ENCODE measurements at regions not wholly inside any gene's neighbourhood (a gene's known extent, or its start where the extent isn't known, plus 50 kb on each side); places are given as distances from the start of the nearest gene placed in this dataset.
"Not testable (repeated sequence)": the region's sequence is repeated elsewhere in the genome, so short reads cannot be mapped to it uniquely, and the experiment has no call there.

DNA sequence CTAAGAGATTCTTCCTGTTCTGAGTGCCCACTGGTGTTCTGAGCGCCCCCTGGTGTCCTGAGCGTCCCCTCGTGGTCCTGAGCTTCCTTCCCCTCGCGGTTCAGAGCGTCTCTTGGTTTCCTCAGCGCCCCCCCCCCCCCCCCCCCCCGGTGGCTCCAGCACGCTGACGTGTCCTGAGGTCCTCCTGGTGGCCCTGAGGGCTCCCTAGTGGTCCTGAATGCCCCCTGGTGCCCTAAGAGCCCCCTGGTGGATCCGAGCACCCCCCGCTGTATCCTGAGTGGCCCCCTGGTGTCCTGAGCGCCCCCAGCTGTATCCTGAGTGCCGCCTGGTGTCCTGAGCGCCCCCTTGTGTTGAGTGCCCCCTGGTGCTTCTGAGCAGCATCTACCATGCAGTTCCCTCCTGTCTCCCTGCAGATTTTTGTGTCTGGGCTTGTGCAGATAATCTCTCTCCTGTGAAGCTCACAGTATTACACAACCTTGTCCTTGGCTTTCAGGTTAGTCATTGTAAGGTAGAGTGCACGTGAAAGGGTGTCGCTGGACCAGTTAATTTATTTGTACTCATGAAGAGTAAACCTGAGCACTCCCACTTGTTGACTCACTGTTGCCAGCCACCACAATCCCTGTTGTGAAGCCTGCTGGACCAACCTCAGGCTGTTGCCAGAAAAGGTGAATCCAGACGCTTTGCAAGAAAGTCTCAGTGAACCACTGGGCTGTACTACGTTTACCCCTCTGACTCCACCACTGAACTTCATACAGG lies 1168.4 kb downstream of the TMEM121 start:
- peak; percentile 33 to 38 (median 36) for DNase-seq (ENCODE audit: low read depth in 3 of 3)

DNA sequence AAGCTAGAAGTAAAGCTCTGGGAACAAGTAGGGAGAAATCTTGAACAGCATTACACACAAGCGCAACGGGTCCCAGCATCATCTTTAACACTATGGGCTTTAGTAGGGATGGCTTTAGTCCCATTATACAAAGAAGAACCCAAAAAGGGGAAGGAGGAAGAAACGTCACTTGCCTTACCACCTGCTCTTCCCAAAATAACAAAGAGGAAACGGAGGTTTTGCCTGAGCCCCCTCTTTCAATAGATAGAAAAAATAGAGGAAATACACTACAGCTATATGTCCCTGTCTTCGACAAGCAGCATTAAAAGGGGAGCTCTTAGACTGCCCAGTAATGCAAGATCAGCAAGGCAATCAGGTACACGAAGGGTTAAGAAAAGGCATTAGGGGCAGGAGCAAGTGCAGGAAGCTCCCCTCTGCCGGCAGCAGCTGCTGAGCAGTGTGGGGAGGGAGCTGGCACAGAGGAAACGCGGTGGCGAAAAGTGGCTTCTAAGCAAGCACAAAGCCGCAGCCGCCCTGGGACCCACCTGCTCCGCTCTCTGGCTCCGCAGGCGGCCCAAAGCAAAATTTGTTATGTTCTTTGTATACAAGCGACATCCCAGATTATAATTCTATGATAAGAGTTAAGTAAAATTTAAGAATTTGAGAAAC lies 1172.4 kb downstream of the TMEM121 start:
- DNase-seq (ENCODE audit: low read depth in 3 of 3) = not testable (repeated sequence)

DNA sequence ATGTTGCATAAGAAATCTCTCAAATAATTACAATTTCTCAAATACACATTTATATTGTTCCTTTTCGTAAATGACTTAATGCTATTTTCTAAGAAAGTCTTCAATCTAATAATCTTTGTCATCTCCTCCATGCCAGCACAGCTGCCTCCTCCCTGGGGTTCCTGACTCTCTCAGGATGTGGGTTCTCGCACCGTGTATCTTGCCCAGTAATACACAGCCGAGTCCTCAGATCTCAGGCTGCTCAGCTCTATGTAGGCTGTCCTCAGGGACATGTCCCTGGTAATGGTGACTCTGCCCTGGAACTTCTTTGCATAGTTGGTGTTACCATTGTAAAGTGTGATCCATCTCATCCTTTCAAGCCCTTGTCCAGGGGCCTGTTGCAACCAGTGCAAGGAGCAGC lies 1177.3 kb downstream of the TMEM121 start:
- DNase-seq (ENCODE audit: low read depth in 3 of 3) = not testable (repeated sequence)

DNA sequence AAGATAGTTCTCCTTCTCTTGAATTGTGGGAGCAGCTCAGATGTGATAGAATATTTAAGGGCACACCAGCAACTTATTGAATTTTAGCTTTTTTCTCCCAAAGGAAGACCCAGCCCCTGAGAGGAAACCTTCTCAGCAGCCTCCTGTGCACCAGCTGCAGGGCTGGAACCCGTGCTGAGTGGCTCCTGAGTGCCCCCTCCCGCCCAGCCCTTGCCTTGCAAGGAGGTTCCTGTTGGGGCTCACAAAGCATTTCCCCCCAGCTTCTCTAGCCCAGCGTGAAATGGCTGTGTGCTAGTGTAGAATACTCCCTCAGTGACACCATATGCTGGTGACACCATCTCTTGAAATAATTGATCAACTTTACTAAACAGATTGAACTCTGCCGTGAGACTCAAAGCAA lies 1180.1 kb downstream of the TMEM121 start:
- not testable (repeated sequence) for DNase-seq (ENCODE audit: low read depth in 3 of 3)

DNA sequence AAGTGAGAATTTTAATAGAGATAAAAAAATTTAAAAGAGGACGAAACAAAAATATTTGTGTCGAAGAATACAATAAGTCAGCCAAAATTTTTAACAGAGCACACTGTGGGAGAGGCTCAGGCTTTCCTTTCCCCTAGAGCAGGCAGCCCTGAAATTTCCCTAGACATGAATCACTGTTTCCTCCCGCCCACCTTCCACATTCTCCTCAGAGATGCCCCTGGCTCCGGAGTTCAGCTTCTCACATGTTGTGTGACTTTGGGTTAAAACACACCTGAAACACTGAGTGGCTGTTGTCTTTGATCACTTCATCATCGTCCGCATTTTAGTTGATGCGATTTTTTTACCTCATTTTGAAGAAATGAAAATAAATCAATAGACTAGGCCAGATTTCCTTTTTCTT lies 1183.8 kb downstream of the TMEM121 start:
- DNase-seq (ENCODE audit: low read depth in 3 of 3) = not testable (repeated sequence)

DNA sequence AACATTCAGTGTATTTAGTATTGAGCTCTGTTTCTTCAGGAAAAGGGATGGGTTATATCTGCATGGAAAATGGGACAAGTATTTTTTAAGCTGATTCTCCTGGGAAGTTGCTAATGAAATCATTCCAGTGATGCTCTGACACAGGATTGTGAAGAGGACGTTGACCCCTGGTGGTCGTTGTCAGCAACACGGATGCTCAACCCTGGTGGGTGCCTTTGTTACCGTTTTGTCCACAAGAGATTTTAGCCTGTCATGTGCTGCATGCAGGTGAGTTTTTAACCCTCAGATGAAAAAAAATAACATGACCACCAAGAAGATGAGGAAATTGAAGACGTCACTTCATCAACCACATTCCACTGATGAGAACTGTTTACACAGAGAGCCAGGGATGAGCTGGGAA lies 1186.1 kb downstream of the TMEM121 start:
- DNase-seq (ENCODE audit: low read depth in 3 of 3) = not testable (repeated sequence)

DNA sequence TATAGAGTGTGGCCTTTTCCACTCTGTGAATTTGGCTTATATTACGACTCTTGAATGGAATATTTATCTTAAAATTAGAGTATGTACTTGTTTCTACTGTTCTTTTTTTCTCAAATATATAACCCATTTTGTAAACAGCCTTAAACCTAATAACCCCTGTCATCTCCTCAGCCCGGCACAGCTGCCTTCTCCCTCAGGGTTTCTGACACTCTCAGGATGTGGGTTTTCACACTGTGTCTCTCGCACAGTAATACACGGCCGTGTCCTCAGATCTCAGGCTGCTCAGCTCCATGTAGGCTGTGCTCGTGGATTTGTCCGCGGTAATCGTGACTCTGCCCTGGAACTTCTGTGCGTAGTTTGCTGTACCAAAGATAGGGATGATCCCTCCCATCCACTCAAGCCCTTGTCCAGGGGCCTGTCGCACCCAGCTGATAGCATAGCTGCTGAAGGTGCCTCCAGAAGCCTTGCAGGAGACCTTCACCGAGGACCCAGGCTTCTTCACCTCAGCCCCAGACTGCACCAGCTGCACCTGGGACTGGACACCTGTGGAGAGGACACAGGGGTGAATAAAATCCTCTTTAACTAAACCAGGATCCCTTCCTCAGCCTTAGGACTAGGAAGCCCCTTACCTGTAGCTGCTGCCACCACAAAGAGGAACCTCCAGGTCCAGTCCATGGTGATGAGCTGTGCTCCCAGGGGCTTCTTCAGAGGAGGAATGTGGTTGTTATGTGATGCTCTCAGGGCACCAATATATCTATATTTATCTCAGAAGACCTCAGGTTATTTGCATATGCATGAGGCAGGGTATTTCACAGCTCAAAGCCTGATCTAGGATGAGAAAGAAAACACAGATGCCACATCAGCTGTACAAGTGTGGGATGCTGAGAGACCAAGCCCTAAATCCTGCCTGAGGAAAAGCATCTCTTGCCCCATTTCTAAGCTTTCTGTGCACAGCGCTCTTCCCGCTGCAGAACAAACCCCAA lies 1188.4 kb downstream of the TMEM121 start:
- not testable (repeated sequence) for DNase-seq (ENCODE audit: low read depth in 3 of 3)

DNA sequence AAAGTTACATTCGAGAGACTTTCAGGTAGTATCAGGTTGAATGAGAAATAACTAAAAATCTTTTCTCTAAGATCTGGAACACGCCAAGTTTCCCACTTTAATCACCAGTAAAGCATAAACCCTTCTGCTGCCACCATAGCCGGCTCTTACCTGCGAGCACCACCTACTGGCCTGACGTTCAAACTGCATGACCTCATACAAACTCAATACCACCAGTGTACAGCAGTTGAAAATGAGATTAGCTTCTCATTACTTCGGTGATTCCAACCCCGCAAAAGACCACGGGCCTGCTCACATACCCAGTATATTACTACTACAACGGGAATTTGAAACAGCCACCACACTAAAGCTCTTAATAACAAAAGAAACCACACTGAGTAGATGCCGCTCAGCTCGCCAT lies 1191.2 kb downstream of the TMEM121 start:
- not testable (repeated sequence) for DNase-seq (ENCODE audit: low read depth in 3 of 3)

DNA sequence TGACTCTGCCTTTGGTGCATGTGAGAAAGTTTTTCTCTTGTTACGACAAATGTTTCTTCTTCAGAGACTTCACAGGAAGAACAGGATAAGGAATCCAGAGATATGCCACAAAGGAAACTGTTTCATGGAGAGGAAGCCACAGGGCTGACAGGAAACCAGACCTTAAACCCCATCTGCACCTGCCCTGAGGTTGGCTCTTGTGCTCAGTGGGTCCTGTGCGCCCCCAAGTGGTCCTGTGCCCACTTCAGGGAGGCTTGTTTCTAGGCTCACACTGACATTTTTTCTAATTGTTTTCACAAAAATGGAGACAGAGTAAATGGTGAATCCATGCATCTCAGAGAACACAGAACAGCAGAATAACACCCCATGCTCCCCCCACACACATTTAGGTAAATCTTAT lies 1193.5 kb downstream of the TMEM121 start:
- not testable (repeated sequence) for DNase-seq (ENCODE audit: low read depth in 3 of 3)

DNA sequence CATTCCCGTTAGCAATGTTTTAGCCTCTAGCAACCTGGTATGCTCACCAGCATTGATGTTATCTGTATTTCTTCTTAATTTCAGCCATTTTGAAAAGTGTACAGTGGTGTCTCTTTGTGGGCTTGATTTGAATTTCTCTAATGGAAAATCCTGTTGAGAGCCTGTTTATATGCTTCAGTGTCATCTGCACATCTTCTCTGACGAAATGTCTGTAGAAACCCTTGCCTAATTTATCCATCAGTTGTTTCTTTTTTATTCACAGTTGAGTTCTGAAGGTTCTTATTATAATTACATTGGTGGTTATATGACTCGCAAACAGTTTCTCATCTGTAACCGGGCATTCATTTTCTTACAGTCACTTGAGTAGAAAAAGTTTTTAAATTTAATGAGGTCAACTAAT lies 1195.5 kb downstream of the TMEM121 start:
- DNase-seq (ENCODE audit: low read depth in 3 of 3) = not testable (repeated sequence)

DNA sequence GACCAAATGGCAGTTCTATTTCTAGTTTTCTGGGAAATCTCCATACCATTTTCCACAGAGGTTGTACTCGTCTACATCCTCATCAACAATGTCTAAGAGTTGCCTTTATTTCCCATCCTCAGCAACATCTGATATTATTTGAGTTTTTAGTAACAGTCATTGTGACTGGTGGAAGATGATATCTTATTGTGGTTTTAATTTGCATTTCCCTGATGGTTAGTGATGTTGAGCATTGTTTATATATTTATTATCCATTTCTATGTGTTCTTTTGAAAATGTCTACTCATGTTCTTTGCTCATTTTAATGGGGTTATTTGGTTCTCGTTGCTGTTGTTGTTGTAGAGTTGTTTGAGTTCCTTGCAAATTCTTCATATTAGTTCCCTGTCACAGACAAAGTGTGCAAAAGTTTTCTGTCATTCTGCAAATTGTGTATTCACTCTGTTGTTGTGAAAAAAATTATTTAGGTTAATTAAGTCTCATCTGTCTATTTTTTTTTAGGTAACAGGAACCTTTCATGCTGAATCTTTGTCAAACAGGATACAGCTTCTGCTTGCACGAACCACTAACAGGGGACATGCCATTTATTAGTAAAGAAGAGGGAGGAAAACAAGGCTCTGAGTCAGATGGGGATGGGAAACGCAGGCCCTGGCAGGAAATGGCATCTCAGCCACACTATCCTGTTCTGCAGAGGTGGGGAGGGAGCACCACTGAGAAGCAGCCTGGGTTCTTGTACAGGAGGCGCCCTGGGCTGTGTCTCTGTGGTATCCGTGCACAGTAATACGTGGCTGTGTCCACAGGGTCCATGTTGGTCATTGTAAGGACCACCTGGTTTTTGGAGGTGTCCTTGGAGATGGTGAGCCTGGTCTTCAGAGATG lies 1196.7 kb downstream of the TMEM121 start:
- DNase-seq (ENCODE audit: low read depth in 3 of 3) = not testable (repeated sequence)

DNA sequence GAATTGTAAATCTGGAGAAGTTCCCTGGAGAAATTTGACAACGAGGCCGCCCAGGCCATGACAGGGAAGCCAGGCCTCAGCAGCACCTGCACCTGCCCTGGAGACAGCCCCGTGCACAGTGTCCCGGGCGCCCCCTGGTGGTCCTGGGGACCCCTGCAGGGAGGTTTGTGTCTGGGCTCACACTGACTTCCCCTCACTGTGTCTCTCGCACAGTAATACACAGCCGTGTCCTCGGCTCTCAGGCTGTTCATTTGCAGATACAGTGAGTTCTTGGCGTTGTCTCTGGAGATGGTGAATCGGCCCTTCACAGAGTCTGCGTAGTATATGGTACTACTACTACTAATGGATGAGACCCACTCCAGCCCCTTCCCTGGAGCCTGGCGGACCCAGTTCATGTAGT lies 1201.6 kb downstream of the TMEM121 start:
- DNase-seq (ENCODE audit: low read depth in 3 of 3) = not testable (repeated sequence)

DNA sequence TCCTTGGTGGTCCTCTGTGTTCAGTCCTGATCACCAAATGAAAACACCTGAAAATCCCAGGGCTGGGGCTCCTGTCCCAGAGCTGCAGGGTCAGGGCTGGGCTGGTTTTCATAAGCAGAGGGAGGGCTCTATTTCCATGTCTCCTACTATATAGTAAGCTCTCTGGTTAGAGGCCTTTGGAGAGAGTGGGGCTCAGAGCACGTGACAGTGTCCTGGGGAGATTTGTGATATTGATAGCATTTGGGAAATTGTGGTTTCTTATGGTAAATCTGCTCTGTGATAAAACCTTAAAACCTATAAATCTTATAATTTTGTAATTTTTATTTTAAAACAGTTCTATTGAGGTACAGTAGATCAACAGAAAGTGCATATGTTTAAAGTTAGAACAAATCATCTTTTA lies 1202.2 kb downstream of the TMEM121 start:
- DNase-seq (ENCODE audit: low read depth in 3 of 3) = no peak

DNA sequence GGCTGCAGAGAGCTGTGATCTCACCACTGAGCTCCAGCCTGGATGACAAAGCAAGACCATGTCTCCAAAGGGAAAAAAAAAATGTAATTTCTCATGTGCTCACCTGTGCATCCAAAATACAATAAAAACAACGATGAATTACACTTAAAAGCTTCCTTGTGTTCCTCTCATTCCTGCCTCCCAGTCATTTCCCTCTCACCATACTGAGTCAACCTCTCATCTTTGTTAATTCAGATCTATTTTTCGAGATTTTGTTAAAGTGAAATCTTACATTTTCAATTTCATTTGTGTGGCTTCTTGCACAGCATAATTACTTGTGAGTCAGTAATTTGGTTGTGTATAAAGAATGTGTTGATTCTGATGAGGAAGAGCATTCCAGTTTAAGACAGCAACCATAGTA lies 1203.2 kb downstream of the TMEM121 start:
- DNase-seq (ENCODE audit: low read depth in 3 of 3) = no peak

DNA sequence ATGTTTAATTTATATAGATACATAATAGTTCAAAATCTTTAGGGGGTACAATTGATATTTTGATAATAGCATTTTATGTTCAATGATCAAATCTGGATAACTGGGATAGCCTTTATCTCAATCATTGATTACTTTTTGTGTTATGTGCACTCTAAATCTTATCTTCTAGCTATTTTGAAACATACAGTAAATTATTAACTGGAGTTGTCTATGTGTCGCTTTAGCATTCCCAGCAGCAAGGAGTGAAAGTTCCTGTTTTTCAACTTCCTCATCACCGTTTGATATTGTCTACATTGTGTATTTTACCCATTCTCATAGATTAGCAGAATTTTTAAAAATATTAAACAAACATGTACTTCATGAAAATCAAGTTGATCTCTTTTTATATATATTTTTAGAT lies 1207.4 kb downstream of the TMEM121 start:
- DNase-seq (ENCODE audit: low read depth in 3 of 3) = no peak

DNA sequence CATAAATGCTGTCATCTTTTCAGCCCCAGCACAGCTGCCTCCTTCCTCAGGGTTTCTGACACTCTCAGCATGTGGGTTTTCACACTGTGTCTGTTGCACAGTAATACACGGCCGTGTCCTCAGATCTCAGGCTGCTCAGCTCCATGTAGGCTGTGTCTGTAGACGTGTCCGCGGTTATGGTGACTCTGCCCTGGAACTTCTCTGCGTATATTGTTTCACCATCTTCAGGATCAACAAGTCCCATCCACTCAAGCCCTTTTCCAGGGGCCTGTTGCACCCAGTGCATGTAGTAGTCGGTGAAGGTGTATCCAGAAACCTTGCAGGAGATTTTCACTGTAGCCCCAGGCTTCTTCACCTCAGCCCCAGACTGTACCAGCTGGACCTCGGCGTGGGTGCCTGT lies 1210.6 kb downstream of the TMEM121 start:
- DNase-seq (ENCODE audit: low read depth in 3 of 3) = no peak

DNA sequence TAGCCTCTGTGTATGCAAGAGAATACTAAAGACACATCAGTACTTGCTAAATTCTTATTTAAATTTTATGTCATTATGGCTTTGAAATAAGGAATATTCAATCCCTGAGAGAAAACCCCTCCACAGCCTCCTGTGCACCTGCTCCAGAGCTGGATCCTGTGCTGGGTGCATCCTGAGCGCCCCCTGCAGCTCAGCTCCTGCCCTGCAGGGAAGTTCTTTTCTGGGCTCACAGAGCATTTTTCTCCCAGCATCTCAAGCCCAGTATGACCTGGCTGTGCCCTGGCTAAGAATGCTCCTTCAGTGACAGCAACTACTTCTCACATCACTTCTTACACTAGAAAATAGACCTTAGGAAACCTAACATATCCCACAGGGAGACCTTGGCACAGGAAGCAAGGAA lies 1211.7 kb downstream of the TMEM121 start:
- DNase-seq (ENCODE audit: low read depth in 3 of 3) = peak in 1 of 3 donors; percentile 20

DNA sequence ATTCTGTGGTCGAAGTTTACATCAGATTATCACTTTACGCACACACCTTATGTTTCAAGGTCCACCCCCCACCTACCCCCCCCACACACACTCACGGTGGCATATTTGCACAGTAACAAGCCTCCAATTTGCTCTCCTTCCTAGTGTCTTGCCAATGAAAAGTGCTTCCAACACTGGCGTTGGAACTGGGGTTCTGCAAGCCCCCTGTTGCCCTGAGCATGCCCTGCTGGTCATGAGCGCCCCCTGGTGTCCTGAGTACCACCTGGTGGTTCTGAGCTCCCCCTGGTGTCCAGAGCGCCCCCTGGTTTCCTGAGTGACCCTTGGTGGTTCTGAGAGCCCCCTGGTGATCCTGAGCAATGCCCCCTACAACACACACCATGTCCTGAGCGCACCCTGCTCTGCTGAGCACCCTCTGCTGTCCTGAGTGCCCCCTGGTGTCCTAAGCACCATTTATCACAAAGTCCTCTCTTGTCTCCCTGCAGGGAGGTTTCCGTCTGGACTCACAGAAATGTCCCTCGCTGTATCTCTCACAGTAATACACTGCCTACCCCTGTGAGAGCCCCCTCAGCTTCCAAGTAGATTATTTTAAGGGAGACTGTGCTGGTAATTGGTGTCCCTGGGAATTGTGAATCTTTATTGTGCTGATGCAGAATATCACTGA lies 1212.3 kb downstream of the TMEM121 start:
- DNase-seq (ENCODE audit: low read depth in 3 of 3) = peak in 1 of 3 donors; percentile 24

DNA sequence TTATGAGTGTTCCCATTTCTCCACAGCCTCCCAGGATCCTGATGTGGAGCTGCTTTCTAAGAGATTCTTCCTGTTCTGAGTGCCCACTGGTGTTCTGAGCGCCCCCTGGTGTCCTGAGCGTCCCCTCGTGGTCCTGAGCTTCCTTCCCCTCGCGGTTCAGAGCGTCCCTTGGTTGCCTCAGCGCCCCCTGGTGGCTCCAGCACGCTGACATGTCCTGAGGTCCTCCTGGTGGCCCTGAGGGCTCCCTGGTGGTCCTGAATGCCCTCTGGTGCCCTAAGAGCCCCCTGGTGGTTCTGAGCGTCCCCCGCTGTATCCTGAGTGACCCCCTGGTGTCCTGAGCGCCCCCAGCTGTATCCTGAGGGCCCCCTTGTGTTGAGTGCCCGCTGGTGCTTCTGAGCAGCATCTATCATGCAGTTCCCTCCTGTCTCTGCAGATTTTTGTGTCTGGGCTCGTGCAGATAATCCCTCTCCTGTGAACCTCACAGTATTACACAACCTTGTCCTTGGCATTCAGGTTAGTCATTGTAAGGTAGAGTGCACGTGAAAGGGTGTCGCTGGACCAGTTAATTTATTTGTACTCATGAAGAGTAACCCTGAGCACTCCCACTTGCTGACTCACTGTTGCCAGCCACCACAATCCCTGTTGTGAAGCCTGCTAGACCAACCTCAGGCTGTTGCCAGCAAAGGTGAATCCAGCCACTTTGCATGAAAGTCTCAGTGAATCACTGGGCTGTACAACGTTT lies 1214.9 kb downstream of the TMEM121 start:
- DNase-seq (ENCODE audit: low read depth in 3 of 3) = peak in 1 of 3 donors; percentile 79

All from stimulated activated CD4-positive, alpha-beta T cell treated with anti-CD3 and anti-CD28 coated beads, TNF-alpha, amount 100 ng/mL, for 48 hours (primary cell).